GM21619 (cell line): ENCODE measurements at regions not wholly inside any gene's neighbourhood (a gene's known extent, or its start where the extent isn't known, plus 50 kb on each side); places are given as distances from the start of the nearest gene placed in this dataset.
"Not testable (repeated sequence)": the region's sequence is repeated elsewhere in the genome, so short reads cannot be mapped to it uniquely, and the experiment has no call there.

Source experiments
- ATAC-seq: cut with Tn5 transposase; IDR thresholded peaks from one replicate; pipeline ENCODE4 v1.9.1; 2021; ENCODE audit not compliant: unreplicated experiment

DNA sequence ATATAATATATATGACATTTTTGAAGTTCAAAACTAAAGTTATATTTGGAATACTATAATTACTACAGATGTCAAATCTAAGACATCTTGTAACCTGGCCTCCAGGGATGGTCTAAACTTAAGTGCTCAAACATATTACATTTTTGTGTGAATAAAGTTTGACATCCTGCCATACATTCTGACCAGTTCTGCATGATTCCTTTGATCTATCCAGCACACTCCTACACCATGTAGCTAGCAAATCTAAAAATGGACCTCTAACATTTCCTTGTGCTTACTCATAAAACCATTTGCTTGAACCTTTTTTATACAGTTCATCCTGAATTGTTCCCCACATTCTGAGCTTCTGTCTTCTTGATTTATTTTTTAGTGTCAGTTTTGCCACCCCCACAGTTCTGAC, 294.3 kb upstream of the ZNF804A start:
- ATAC-seq, result no peak

DNA sequence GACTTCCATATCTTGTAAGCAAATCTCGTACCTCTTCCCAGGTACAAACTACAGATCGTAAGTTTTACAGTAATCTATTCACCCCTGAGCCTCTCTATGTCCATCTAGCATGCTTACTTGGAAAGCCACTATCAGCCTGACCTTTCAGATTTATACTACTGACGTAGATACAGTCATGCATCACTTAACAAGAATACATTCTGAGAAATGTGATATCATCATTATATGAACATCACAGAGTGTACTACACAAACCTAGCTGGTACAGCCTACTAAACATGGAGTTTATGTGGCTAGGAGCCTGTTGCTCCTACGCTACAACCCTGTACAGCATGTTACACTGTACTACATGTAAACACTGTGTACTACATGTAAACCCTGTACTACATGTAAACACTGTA, 293.2 kb upstream of the ZNF804A start:
- ATAC-seq, result no peak

DNA sequence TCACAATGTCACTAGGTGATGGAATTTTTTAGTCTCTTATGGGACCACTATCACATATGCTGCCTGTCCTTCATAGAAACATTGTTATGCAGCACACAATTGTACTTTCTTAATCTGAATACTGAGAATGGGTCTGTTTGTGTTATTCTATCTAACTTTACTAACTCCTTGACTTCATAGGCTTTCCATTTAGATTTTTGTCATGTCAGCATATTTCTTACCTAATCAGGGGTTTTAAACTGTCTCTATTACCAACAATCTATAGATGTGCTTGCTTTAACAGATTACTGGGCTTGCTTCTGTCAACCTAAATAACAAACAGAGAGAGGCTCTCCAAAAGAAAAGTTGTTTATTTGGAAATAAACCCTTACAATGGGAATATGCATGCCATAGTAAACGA, 289.6 kb upstream of the ZNF804A start:
- ATAC-seq, result no peak

DNA sequence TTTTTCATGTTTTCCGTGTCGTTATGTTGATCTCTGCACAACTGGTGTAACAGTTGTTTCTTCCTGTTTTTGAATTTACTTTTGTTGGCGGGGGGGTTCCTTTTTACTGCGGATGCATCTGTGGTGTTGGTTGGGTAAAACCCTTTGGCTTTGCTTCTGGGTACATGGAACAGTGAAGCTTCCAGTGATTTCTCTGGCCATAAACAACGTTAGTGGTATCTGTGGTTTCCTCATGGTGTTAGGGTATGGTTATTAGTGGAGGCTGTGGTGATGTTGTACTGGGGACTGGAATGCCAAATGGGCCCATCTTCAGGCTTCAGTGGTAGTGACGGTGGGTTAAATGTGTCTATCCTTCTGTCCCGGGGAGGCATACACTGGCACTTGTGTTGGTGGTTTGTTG, 285.4 kb upstream of the ZNF804A start:
- ATAC-seq, result no peak

DNA sequence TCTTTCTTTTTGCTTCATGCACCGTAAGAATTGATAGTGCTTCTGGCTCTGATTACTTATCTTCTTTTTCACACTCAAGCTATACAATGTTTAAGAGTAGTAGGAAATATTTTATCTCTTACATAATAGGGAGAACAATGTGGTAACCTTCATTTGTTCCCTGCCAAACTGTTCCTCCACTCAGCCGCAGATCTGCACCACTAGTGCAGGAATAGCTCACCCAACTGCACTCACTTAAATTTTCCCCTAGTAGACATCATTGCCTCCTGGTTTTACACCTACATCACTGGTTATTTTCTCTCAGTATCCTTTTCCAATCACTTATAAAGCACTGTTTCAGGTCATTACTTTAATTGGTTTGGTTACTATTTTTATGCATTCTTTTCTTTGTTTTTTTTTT, 283.5 kb upstream of the ZNF804A start:
- ATAC-seq, result no peak

DNA sequence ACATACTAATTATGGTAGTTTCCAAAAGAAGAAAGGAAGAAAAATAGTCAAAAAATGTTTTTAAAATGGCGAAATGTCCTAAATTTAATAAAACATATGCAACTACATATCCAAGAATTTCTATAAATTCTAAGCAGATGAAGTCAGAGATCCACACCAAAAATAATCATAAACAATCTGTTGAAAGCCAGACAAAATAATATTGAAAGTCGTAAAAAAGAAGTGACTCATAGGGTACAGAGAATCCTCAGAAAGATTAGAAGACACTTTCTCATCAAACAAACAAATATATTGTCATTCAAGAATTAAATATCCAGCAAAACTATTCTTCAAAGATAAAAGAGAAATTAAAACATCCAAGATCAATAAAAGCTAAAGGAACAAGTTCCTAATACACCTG, 281.4 kb upstream of the ZNF804A start:
- ATAC-seq, result no peak

DNA sequence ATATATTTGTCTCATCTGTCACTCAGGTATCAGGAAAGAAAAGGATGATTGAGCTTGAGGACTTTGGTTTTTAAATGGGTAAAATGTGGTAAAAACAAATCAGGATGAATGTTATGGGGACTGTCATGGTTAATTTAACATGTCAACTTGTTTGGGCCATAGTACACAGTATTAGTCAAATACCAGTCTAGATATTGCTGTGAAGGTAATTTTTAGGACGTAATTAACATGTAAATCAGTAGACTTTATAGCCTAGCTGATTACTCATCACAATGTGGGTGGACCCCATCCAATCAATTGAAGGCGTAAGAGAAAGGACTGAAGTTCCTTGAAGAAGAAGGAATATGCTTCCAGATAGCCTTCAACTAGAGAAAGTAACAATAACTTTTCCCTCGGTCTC, 275.7 kb upstream of the ZNF804A start:
- ATAC-seq, result no peak

DNA sequence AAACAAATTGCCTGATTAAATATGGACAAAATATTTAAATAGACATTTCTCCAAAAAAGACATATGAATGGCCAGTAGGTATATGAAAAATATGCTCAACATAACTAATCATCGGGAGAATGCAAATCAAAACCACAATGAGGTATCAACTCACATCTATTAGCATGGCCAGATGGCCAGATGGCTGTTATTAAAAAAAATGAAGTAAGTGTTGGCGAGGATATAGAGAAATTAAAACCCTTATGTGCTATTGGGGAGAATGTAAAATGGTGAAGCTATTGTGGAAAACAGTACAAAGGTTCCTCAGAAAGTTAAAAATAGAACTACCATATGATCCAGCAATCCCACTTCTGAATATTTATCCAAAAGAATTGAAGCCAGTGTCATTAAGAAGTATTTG, 272.3 kb upstream of the ZNF804A start:
- ATAC-seq, result no peak

DNA sequence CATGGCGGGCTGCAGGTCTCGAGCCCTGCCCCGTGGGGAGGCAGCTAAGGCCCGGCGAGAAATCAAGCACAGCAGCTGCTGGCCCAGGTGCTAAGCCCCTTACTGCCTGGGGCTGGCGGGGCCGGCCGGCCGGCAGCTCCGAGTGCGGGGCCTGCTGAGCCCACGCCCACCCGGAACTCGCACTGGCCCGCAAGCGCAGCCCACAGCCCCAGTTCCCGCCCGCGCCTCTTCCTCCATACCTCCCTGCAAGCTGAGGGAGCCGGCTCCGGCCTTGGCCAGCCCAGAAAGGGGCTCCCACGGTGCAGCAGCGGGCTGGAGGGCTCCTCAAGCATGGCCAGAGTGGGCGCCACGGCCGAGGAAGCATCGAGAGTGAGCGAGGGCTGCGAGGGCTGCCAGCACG, 270.5 kb upstream of the ZNF804A start:
- not testable (repeated sequence) for ATAC-seq

DNA sequence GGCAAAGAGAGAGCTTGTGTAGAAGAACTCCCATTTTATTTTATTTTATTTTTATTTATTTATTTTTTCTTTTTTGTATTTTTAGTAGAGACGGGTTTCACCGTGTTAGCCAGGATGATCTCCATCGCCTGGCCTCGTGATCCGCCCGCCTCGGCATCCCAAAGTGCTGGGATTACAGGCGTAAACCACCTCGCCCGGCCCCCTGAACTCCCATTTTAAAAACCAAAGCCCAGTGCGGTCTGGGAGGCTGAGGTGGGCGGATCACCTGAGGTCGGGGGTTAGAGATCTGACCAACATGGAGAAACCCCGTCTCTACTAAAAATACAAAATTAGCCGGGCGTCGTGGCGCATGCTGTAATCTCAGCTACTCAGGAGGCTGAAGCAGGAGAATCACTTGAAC, 267.8 kb upstream of the ZNF804A start:
- ATAC-seq, result not testable (repeated sequence)

DNA sequence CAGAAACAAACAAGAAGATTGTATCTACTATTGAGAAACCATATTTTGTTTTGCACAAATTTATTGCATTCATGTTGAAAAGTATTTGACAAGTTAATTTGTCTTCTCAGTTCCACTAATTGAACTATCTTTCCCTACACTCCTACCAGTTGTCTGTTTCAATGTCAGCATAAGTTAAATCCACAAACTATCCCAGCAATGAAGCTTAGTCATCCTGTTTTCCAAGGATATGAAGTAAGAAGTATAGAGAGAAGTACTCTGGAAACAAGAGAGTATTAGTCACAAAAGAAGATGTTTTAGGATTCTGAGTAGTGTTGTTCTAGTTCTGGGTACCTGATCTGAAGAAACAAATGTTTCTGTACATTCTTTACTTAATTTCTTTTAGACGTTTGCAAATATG, 261.6 kb upstream of the ZNF804A start:
- no peak for ATAC-seq

DNA sequence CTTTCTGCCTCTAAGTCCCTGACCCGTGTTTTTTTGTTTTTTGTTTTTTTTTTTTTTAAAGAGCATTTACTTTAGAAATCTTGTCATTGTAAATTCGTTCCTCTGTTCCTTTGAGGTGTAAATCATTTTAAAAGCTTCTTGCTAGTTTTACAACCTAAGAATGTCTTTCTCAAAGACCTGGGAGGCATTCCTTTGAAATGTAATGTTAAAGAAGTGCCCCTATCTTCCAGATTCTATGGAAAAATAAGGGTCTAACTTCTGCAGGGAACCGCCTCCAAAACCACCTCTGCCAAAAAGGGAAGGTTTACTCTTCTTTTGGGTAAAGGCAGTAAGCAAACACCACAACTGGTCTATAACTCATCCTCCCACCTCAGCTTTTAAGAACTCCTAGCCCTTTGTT, 259.6 kb upstream of the ZNF804A start:
- ATAC-seq, result no peak

DNA sequence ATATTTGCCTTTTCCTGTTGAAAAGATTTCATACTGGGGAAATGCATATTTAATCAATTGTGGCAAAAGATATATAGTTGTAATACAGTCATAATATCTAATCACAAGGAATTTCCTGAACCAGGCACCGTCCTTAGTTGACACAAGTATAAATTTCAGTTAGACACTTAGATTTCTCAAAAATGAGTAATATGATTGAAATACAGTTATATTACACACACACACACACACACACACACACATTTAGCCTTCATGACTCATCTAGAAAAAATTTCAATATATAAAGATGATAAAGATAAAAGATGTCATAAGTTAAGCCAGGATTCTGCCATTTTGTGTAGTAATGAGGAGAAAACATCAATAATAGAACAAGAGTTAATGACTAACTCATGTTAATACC, 258.4 kb upstream of the ZNF804A start:
- no peak for ATAC-seq

DNA sequence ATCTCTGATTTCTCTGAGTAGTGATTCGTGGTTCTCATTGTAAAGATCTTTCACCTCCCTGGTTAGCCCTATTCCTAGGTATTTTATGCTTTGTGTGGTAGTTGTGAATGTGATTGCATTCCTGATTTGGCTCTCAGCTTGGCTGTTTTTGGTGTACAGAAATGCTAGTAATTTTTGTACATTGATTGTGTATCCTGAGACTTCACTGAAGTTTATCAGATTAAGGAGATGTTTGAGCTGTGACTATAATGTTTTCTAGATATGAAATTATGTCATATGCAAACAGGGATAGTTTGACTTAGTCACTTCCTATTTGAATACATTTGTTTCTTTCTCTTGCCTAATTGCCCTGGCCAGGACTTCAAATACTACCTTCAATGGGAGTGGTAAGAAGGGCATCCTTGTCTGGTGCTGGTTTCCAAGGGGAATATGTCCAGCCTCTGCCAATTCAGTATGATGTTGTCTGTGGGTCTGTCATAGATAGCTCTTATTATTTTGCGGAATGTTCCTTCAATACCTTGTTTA, 251.9 kb upstream of the ZNF804A start:
- no peak for ATAC-seq

DNA sequence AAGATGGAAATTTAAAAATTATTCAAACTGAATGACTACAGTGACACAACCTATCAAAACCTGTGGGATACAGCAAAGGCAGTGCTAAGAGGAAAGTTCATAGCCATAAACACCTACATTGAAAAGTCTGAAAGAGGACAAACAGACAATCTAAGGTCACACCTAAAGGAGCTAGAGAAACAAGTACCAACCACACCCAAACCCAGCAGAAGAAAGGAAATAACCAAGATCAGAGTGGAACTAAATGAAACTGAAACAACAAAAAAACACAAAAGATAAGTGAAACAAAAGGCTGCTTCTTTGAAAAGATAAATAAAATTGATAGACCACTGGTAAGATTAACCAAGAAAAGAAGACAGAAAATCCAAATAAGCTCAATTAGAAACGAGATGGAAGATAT, 247.2 kb upstream of the ZNF804A start:
- ATAC-seq, result no peak

DNA sequence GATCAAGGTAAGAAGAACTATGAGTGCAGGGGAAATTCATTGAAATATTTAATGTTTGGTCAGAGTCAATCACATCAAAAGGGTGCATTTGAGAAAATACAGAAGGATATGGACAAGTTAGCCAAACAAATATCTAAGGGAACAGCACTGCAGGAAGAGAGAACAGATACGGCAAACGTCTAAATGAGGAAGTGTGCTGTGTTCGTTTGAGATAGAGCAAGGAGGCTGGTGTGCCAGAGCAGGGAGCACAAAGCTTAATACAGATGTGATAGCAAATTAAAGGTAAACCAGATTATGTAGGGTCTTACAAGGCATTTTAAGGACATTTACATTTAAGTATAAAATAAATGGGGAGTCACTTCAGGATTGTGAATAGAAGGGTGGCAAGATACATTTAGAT, 241.3 kb upstream of the ZNF804A start:
- ATAC-seq, result no peak

DNA sequence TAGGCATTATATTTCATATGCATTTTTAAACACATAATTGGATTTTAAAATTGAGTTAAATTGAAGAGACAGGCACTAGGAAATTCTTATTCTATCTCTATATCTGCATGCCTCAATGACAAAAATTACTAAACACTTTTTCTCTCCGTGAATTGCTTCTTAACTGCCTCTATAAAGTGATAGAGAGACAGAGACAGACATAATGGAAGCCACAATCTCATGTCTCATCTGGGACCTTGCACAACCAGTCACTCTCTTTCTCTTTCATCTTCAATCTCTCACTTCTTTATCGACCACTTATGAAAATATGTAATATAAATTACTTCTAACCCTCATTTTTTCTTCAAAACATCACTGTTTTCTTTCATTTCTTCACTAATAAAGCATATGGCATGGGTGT, 238.9 kb upstream of the ZNF804A start:
- no peak for ATAC-seq

DNA sequence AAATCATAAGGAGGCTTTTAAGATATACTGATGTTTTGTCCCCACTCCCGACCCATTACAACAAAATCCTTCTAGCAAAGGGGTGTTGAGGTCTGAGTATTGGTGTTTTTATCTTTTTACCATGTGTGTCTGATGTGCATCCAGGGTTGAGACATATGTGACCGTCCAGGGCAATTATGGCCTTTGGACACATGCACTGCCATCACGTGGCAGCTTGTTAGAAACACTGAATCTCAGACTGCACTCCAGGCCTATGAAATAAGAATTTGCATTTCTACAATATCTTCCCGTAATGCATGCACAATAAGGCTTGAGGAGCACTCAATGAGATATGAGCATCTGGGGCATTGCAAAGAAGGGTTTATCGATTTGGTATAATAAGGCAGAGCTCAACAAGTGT, 235.1 kb upstream of the ZNF804A start:
- no peak for ATAC-seq

DNA sequence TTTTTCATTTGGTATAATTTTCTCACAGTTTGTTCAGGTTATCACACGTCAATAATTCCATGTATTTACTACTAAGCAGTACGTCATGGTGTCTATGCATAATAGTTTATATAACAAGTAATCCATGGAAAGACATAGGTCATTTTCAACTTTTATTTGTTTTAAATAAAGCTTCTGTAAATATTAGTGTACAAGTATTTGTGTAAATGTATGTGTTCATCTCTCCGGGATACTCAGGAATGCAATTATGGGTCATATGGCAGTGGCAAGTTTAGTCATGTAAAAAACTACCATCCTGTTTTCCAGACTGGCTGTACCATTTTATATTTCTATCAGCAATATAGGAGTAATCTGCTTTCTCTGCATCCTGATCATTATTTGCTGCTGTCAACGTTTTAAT, 231.1 kb upstream of the ZNF804A start:
- no peak for ATAC-seq

DNA sequence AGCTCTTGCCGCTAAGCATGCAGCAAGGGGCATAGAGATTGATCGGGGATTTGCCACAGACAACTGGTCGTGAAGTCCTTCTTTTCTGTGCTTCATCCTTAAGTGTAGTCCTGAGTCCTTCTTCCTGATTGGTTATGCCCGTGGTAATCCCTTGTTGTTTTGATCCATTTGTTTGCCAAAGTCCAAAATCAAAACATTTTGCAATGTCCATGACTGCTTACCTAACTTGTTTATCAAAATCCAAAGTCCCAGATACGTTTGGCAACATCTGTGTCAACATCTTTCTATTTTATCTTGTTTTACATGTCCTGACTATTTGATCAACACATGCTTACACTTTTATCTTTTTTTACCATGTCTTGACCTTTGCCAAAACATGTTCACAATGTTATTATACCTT, 229.0 kb upstream of the ZNF804A start:
- no peak for ATAC-seq

DNA sequence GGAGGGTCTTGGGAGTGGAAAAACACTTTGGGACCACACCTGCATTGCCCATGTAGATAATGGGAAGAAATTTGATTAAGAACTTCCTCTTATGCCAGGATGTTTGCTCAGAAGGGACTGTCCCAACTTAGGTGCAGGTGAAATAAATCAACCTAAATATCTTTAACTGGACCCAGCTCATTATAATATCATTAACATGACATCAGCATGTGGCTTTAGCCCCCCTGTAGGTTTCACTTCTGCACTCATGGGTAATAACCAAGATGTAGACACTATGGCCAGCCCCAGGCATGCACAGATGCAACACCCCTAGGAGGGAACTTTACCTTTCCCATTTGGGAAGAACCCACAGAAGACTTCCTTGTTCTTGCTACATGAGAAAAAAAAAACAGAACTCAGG, 227.4 kb upstream of the ZNF804A start:
- ATAC-seq, result no peak

DNA sequence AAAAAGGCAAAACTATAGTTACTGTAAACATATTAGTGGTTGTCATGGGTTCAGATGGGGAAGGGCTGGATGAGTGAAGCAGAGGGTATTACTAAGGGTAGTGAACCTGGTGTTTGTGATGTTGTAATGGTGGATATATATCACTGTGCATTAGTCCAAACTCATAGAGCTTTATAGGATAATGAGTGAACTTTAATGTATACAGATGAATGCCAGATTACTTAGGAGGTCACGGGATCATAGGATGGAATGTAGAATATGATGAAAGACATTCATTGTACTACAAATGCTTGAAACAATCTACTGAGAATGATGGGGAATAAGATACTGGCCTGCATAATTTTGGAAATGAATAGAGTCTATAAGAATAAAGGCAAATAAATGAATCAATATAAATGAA, 226.7 kb upstream of the ZNF804A start:
- ATAC-seq, result no peak

DNA sequence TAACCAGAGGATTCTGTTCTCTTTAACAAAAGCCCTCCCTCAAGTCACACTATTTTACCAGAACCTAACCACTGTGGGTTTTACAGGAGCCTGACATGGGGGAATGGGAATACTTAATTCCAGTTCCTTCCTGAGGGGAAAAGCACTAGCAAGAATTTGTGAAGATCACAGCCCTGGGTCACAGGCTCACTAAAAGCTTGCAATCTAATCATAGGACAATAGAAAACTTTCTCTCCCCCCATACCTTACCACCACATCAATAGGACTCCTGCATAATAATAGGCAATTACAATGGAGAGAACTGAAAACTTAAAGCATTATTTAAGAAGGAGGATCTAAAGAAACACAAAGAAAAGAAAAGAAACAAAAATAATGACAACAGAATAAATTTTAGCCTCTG, 225.8 kb upstream of the ZNF804A start:
- no peak for ATAC-seq

DNA sequence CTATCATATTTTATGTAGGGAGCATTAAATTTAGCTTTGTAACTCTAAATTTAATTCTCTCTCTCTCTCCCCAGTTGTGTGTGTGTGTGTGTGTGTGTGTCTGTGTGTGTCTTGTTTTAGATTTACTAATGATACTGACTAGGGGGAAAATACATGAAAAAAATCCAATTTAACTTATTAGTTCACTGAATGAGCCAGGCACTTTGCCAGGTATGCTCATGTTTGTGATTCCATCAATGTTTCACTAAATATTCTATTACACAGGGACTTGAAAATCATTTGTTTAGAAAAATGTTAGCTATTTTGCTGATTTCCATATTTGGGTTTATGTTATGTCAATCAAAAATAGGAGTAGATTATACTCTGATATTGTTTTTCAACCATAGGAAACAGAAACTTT, 203.7 kb upstream of the ZNF804A start:
- ATAC-seq, result no peak
